IMR-90 (cell line): ENCODE measurements at regions not wholly inside any gene's neighbourhood (a gene's known extent, or its start where the extent isn't known, plus 50 kb on each side); places are given as distances from the start of the nearest gene placed in this dataset.

ENCODE experiments used
- ATAC-seq: fragments of 200-7000 bp; cut with Tn5 transposase; 2 replicates; pipeline ENCODE4 v1.9.1; 2020; ENCODE audit warnings: low read depth, mild to moderate bottlenecking, moderate library complexity
- BruUV-seq: library from RNA; stranded (reverse); fragments of 400-500 nt; replicated peaks from 2 replicates; lab custom pipeline; 2021; lab: Mats Ljungman, UMichigan
- CTCF ChIA-PET: fragments of 300-600 bp; formaldehyde crosslinking; extraction: SDS; loops from one replicate; lab custom pipeline; 2021; ENCODE audit warnings: antibody characterized with exemption; lab: Yijun Ruan, JAX
- POLR2A ChIA-PET: fragments of 300-600 bp; sonication (Branson Sonifier 250); formaldehyde crosslinking; loops from one replicate; lab custom pipeline; 2022; ENCODE audit warnings: antibody characterized with exemption; ENCODE audit not compliant: unreplicated experiment; lab: Charles Lee
- DNase-seq: peaks from one replicate; pipeline ENCODE4 v3.0.0; 2013
- H2AFZ ChIP-seq: replicated peaks from 2 replicates; pipeline ENCODE3; 2013; ENCODE audit warnings: low read length, mild to moderate bottlenecking; ENCODE audit not compliant: poor library complexity
- H2AK5ac ChIP-seq: 2 replicates; pipeline ENCODE4 v1.6.1; 2013; ENCODE audit warnings: low read depth, low read length, inconsistent platforms
- H2AK9ac ChIP-seq: replicated peaks from 2 replicates; pipeline ENCODE3; 2013; ENCODE audit warnings: mild to moderate bottlenecking, low read depth, low read length, moderate library complexity; ENCODE audit not compliant: poor library complexity
- H2BK120ac ChIP-seq: 2 replicates; pipeline ENCODE4 v1.6.1; 2013; ENCODE audit warnings: low read depth, low read length, inconsistent platforms
- H2BK15ac ChIP-seq: 3 replicates; pipeline ENCODE4 v1.6.1; 2013; ENCODE audit warnings: low read depth, low read length, inconsistent platforms
- H2BK20ac ChIP-seq: 2 replicates; pipeline ENCODE4 v1.6.1; 2013; ENCODE audit warnings: low read depth, mild to moderate bottlenecking, inconsistent platforms, low read length, moderate library complexity
- H2BK5ac ChIP-seq: 2 replicates; pipeline ENCODE4 v1.6.1; 2013; ENCODE audit warnings: mild to moderate bottlenecking, low read depth, low read length, inconsistent platforms; ENCODE audit not compliant: poor library complexity, severe bottlenecking
- H3K14ac ChIP-seq: replicated peaks from 2 replicates; pipeline ENCODE4 v1.6.1; 2013; ENCODE audit warnings: low read depth, low read length, inconsistent platforms
- H3K18ac ChIP-seq: 2 replicates; pipeline ENCODE4 v1.6.1; 2013; ENCODE audit warnings: low read depth, low read length, control low read depth
- H3K23ac ChIP-seq: 2 replicates; pipeline ENCODE4 v1.6.1; 2013; ENCODE audit warnings: low read depth, low read length, inconsistent platforms
- H3K27ac ChIP-seq: 2 replicates; pipeline ENCODE4 v1.5.1; 2013; ENCODE audit warnings: mild to moderate bottlenecking, control low read depth, low read length; ENCODE audit not compliant: insufficient read depth
- H3K27me3 ChIP-seq: 2 replicates; pipeline ENCODE4 v1.6.1; 2013; ENCODE audit warnings: low read length; ENCODE audit not compliant: control insufficient read depth, insufficient read depth
- H3K36me3 ChIP-seq: 2 replicates; pipeline ENCODE4 v1.6.1; 2013; ENCODE audit warnings: low read length, mixed read lengths; ENCODE audit not compliant: control insufficient read depth, insufficient read depth
- H3K4ac ChIP-seq: 2 replicates; pipeline ENCODE4 v1.6.1; 2013; ENCODE audit warnings: low read depth, low read length, inconsistent platforms
- H3K4me1 ChIP-seq: 2 replicates; pipeline ENCODE4 v1.6.1; 2013; ENCODE audit warnings: low read length, mixed read lengths; ENCODE audit not compliant: control insufficient read depth, insufficient read depth
- H3K4me2 ChIP-seq: 2 replicates; pipeline ENCODE4 v1.6.1; 2013; ENCODE audit warnings: low read depth, mild to moderate bottlenecking, control low read depth, low read length, moderate library complexity
- H3K4me3 ChIP-seq: 2 replicates; pipeline ENCODE4 v1.5.1; 2013; ENCODE audit warnings: low read depth, mild to moderate bottlenecking, control low read depth, low read length, moderate library complexity; ENCODE audit not compliant: insufficient read depth
- H3K56ac ChIP-seq: 2 replicates; pipeline ENCODE4 v1.6.1; 2013; ENCODE audit warnings: low read length, inconsistent platforms; ENCODE audit not compliant: insufficient read depth; ENCODE audit errors: extremely low read depth
- H3K79me1 ChIP-seq, 2 experiments: 2 replicates each; pipeline ENCODE4 v1.6.1; 2013; ENCODE audit warnings: low read length in 2 of 2, inconsistent platforms in 1 of 2, low read depth in 1 of 2
- H3K9ac ChIP-seq: 2 replicates; pipeline ENCODE4 v1.6.1; 2013; ENCODE audit warnings: low read depth, low read length, control low read depth
- H3K9me1 ChIP-seq: 2 replicates; pipeline ENCODE4 v1.6.1; 2013; ENCODE audit warnings: low read length, inconsistent platforms; ENCODE audit not compliant: insufficient read depth
- H3K9me3 ChIP-seq: 2 replicates; pipeline ENCODE4 v1.6.1; 2013; ENCODE audit warnings: low read length; ENCODE audit not compliant: control insufficient read depth, insufficient read depth
- H4K20me1 ChIP-seq: 2 replicates; pipeline ENCODE4 v1.6.1; 2013; ENCODE audit warnings: low read length, inconsistent platforms; ENCODE audit not compliant: insufficient read depth
- H4K5ac ChIP-seq: 2 replicates; pipeline ENCODE4 v1.6.1; 2013; ENCODE audit warnings: mild to moderate bottlenecking, low read depth, low read length, control low read depth
- H4K8ac ChIP-seq, 2 experiments: 2 replicates each; pipeline ENCODE4 v1.6.1; 2013; ENCODE audit warnings: low read depth in 2 of 2, low read length in 2 of 2, control low read depth in 1 of 2, inconsistent platforms in 1 of 2
- H4K91ac ChIP-seq: 2 replicates; pipeline ENCODE4 v1.6.1; 2013; ENCODE audit warnings: low read depth, low read length, inconsistent platforms; ENCODE audit not compliant: insufficient read depth
- BHLHE40 ChIP-seq: fragments of 150-350 bp; IDR thresholded peaks from 2 replicates; pipeline ENCODE4 v1.6.1; 2016; ENCODE audit warnings: mild to moderate bottlenecking, low read depth, low read length
- CEBPB ChIP-seq: IDR thresholded peaks from 2 replicates; pipeline ENCODE4 v1.6.1; 2012; ENCODE audit warnings: low read depth, low read length, improper control_type of control experiment
- CHD1 ChIP-seq: IDR thresholded peaks from 2 replicates; pipeline ENCODE4 v1.6.1; 2012; ENCODE audit warnings: low read depth, low read length, improper control_type of control experiment
- CTCF ChIP-seq: conservative IDR thresholded peaks from 2 replicates; pipeline ENCODE4 v1.5.1; 2012; ENCODE audit warnings: mild to moderate bottlenecking, low read depth, low read length, improper control_type of control experiment
- ELK1 ChIP-seq: fragments of 150-350 bp; IDR thresholded peaks from 2 replicates; pipeline ENCODE4 v1.6.1; 2016; ENCODE audit warnings: low read depth, mild to moderate bottlenecking, low read length, moderate library complexity, borderline replicate concordance
- FOS ChIP-seq: fragments of 150-350 bp; IDR thresholded peaks from 2 replicates; pipeline ENCODE4 v1.6.1; 2016; ENCODE audit warnings: low read depth, low read length
- MAFK ChIP-seq: IDR thresholded peaks from 2 replicates; pipeline ENCODE4 v1.6.1; 2012; ENCODE audit warnings: low read depth, low read length, improper control_type of control experiment
- MAZ ChIP-seq: IDR thresholded peaks from 2 replicates; pipeline ENCODE4 v1.6.1; 2012; ENCODE audit warnings: low read depth, mild to moderate bottlenecking, low read length, improper control_type of control experiment, moderate library complexity, borderline replicate concordance
- MXI1 ChIP-seq: IDR thresholded peaks from 2 replicates; pipeline ENCODE4 v1.6.1; 2012; ENCODE audit warnings: low read depth, mild to moderate bottlenecking, low read length, moderate library complexity, borderline replicate concordance
- NFE2L2 ChIP-seq: fragments of 150-350 bp; IDR thresholded peaks from 2 replicates; pipeline ENCODE4 v1.6.1; 2016; ENCODE audit warnings: low read depth, mild to moderate bottlenecking, low read length
- POLR2A ChIP-seq: IDR thresholded peaks from 2 replicates; pipeline ENCODE4 v1.6.1; 2012; ENCODE audit warnings: mild to moderate bottlenecking, low read depth, low read length
- RAD21 ChIP-seq: IDR thresholded peaks from 2 replicates; pipeline ENCODE4 v1.6.1; 2012; ENCODE audit warnings: low read length, improper control_type of control experiment
- RCOR1 ChIP-seq: IDR thresholded peaks from 2 replicates; pipeline ENCODE4 v1.6.1; 2012; ENCODE audit warnings: mild to moderate bottlenecking, low read length, improper control_type of control experiment; ENCODE audit not compliant: insufficient replicate concordance
- RFX5 ChIP-seq: IDR thresholded peaks from 2 replicates; pipeline ENCODE4 v1.8.0; 2012; ENCODE audit warnings: low read depth, mild to moderate bottlenecking, low read length, moderate library complexity
- SMC3 ChIP-seq: fragments of 150-350 bp; IDR thresholded peaks from 2 replicates; pipeline ENCODE4 v1.6.1; 2016; ENCODE audit warnings: low read depth, mild to moderate bottlenecking, antibody characterized with exemption, low read length, moderate library complexity
- USF2 ChIP-seq: fragments of 150-350 bp; IDR thresholded peaks from 2 replicates; pipeline ENCODE4 v1.6.1; 2017; ENCODE audit warnings: mild to moderate bottlenecking, antibody characterized with exemption, low read length, low read depth
- WGBS, 2 experiments: methylation state at CpG; one replicate each; pipeline versions ENCODE4 v1.1.5 to v1.1.7; 2013; ENCODE audit warnings: missing lambda C conversion rate in 2 of 2; ENCODE audit not compliant: insufficient read length in 1 of 2; ENCODE audit errors: extremely low coverage in 2 of 2; 5-methylcytosine and 5-hydroxymethylcytosine counted together
- dilution Hi-C: fragments of 300-500 bp; cut with HindIII; formaldehyde crosslinking; loops from one replicate; pipeline ENCODE4 v1.14.3; 2018; ENCODE audit warnings: low sequenced_read_pairs; ENCODE audit not compliant: unreplicated experiment
- in situ Hi-C: fragments of 300-500 bp; cut with MboI; formaldehyde crosslinking; loops from 3 replicates; pipeline ENCODE4 v1.14.3; 2019; ENCODE audit warnings: low sequenced_read_pairs, inconsistent platforms, mixed read lengths
- intact Hi-C: fragments of 100-400 bp; cut with micrococcal nuclease; formaldehyde crosslinking; loops from 2 replicates; pipeline ENCODE4 v1.10.0; 2022

- Histone ChIP-seq H4K91ac (peak overlapping the region; percentile 28; the same call in 1 of the 2 replicates), H3K27me3 (no peaks in the 10 kb centered on the region), H3K4me3 (no peak overlapping the region), H3K36me3 (no peaks in the 10 kb centered on the region), H4K5ac (peak overlapping the region; percentile 93), H3K23ac (no peak overlapping the region), H3K9me1 (peaks cover 11% of the 10 kb centered on the region), H2BK15ac (peak overlapping the region; percentile 66; the same call in 2 of the 3 replicates), H2AFZ (no peak overlapping the region), H3K18ac (peak overlapping the region; percentile 88), H4K20me1 (no peaks in the 10 kb centered on the region), H3K4me2 (no peak overlapping the region), H3K4me1 (peaks cover 11% of the 10 kb centered on the region), H3K79me1 (no peaks in the 10 kb centered on the region), H3K27ac (peak overlapping the region; percentile 23; the same call in 1 of the 2 replicates), H2AK5ac (peak overlapping the region; percentile 68; the same call in 1 of the 2 replicates), H3K4ac (peak overlapping the region; percentile 47; the same call in 1 of the 2 replicates), H3K14ac (peak overlapping the region; percentile 43), H3K9me3 (no peaks in the 10 kb centered on the region), H2BK20ac (peak overlapping the region; percentile 71; the same call in 1 of the 2 replicates), H3K56ac (no peak overlapping the region), H2BK5ac (peak overlapping the region; percentile 52), H2AK9ac (no peak overlapping the region), H4K8ac (peak overlapping the region in 1 of 2 experiments; percentile 48; a peak in 1 of 4 replicates), H2BK120ac (peak overlapping the region; percentile 67; the same call in 1 of the 2 replicates), H3K9ac (no peak overlapping the region)
- TF ChIP-seq NFE2L2 = no peak
- TF ChIP-seq SMC3 = no peak
- TF ChIP-seq RFX5 = no peak
- TF ChIP-seq RAD21 = no peak
- no peak for TF ChIP-seq BHLHE40
- TF ChIP-seq RCOR1 = no peak
- TF ChIP-seq CEBPB = no peak
- TF ChIP-seq ELK1 = no peak
- TF ChIP-seq CTCF = no peak
- no peak for TF ChIP-seq POLR2A
- TF ChIP-seq MXI1 = no peak
- no peak for TF ChIP-seq USF2
- TF ChIP-seq MAZ = no peak
- TF ChIP-seq FOS = no peak
- TF ChIP-seq MAFK = no peak
- no peak for TF ChIP-seq CHD1
- in situ Hi-C loops (no loop called here), intact Hi-C loops (no loop called here), dilution Hi-C loops (no loop called here)
- DNase-seq (peak; percentile 54), ATAC-seq (no peak)
- no TSS peak for BruUV-seq
- ChIA-PET CTCF (no interaction called here), POLR2A (no interaction called here)
- no CpG with 5 or more reads among the region's 2 CpGs for WGBS, 2 experiments
Measured at GRCh38 chr15:39407116-39407515, 173.8 kb upstream of the THBS1 start.
